SK-N-SH treated with all-trans-retinoic acid at 6 μM for 48 hours (cell line): ENCODE measurements at regions not wholly inside any gene's neighbourhood (a gene's known extent, or its start where the extent isn't known, plus 50 kb on each side); places are given as distances from the start of the nearest gene placed in this dataset.

ENCODE experiments used
- ATAC-seq: fragments of 200-7000 bp; cut with Tn5 transposase; 3 replicates; pipeline ENCODE4 v1.9.1; 2020; ENCODE audit warnings: mild to moderate bottlenecking, moderate library complexity
- ARNTL ChIP-seq: fragments of 450-650 bp; formaldehyde crosslinking; IDR thresholded peaks from 2 replicates; pipeline ENCODE4 v1.5.0; 2020; ENCODE audit warnings: low read depth, mild to moderate bottlenecking, moderate library complexity, borderline replicate concordance
- BACH2 ChIP-seq: fragments of 250-450 bp; sonication (Bioruptor Pico); IDR thresholded peaks from 2 replicates; pipeline ENCODE4 v1.9.0; 2021; ENCODE audit warnings: mild to moderate bottlenecking, borderline replicate concordance
- CREB5 ChIP-seq: fragments of 250-450 bp; sonication (Bioruptor Pico); IDR thresholded peaks from 2 replicates; pipeline ENCODE4 v1.5.1; 2020; ENCODE audit warnings: low read depth, mild to moderate bottlenecking, moderate library complexity
- CSDC2 ChIP-seq: fragments of 250-450 bp; sonication (Bioruptor Pico); IDR thresholded peaks from 2 replicates; pipeline ENCODE4 v1.5.0; 2020; ENCODE audit warnings: mild to moderate bottlenecking, moderate library complexity
- CSRNP3 ChIP-seq: fragments of 250-450 bp; sonication (Bioruptor Pico); IDR thresholded peaks from 2 replicates; pipeline ENCODE4 v1.5.1; 2021; ENCODE audit warnings: mild to moderate bottlenecking, moderate library complexity
- ESRRG ChIP-seq: fragments of 250-450 bp; sonication (Bioruptor Pico); IDR thresholded peaks from 2 replicates; pipeline ENCODE4 v1.6.1; 2021; ENCODE audit warnings: mild to moderate bottlenecking
- GLIS3 ChIP-seq: fragments of 250-450 bp; sonication (Bioruptor Pico); IDR thresholded peaks from 2 replicates; pipeline ENCODE4 v1.5.0; 2020; ENCODE audit warnings: mild to moderate bottlenecking, moderate library complexity
- ISL1 ChIP-seq: fragments of 250-450 bp; sonication (Bioruptor Pico); IDR thresholded peaks from 2 replicates; pipeline ENCODE4 v2.1.2; 2022; ENCODE audit warnings: mild to moderate bottlenecking, moderate library complexity
- OSR1 ChIP-seq: fragments of 250-450 bp; sonication (Bioruptor Pico); IDR thresholded peaks from 2 replicates; pipeline ENCODE4 v1.8.0; 2022; ENCODE audit warnings: moderate library complexity, mild to moderate bottlenecking, inconsistent platforms
- PATZ1 ChIP-seq: fragments of 250-450 bp; sonication (Bioruptor Pico); IDR thresholded peaks from 2 replicates; pipeline ENCODE4 v1.8.0; 2020; ENCODE audit warnings: mild to moderate bottlenecking, moderate library complexity, borderline replicate concordance
- POU6F1 ChIP-seq: fragments of 250-450 bp; sonication (Bioruptor Pico); IDR thresholded peaks from 2 replicates; pipeline ENCODE4 v1.8.0; 2021; ENCODE audit warnings: low read depth, mild to moderate bottlenecking, moderate library complexity, borderline replicate concordance
- PPARA ChIP-seq: fragments of 250-450 bp; sonication (Bioruptor Pico); IDR thresholded peaks from 2 replicates; pipeline ENCODE4 v1.5.0; 2020; ENCODE audit warnings: mild to moderate bottlenecking, borderline replicate concordance
- RARB ChIP-seq: fragments of 250-450 bp; sonication (Bioruptor Pico); IDR thresholded peaks from 2 replicates; pipeline ENCODE4 v1.8.0; 2021; ENCODE audit warnings: mild to moderate bottlenecking, moderate library complexity
- SNAI2 ChIP-seq: fragments of 250-450 bp; sonication (Bioruptor Pico); IDR thresholded peaks from 2 replicates; pipeline ENCODE4 v1.5.0; 2020; ENCODE audit warnings: mild to moderate bottlenecking, moderate library complexity
- TOX ChIP-seq: fragments of 250-450 bp; sonication (Bioruptor Pico); IDR thresholded peaks from 2 replicates; pipeline ENCODE4 v1.8.0; 2021; ENCODE audit warnings: mild to moderate bottlenecking, moderate library complexity, borderline replicate concordance
- TSHZ2 ChIP-seq: fragments of 250-450 bp; sonication (Bioruptor Pico); IDR thresholded peaks from 2 replicates; pipeline ENCODE4 v1.5.0; 2020; ENCODE audit warnings: mild to moderate bottlenecking, moderate library complexity
- ZC3H10 ChIP-seq: fragments of 250-450 bp; sonication (Bioruptor Pico); IDR thresholded peaks from 2 replicates; pipeline ENCODE4 v1.5.1; 2021; ENCODE audit warnings: mild to moderate bottlenecking, moderate library complexity
- ZFP3 ChIP-seq: fragments of 250-450 bp; sonication (Bioruptor Pico); IDR thresholded peaks from 2 replicates; pipeline ENCODE4 v1.5.0; 2020; ENCODE audit warnings: mild to moderate bottlenecking, moderate library complexity
- ZFP30 ChIP-seq: fragments of 450-650 bp; formaldehyde crosslinking; IDR thresholded peaks from 2 replicates; pipeline ENCODE4 v1.5.0; 2022; ENCODE audit warnings: mild to moderate bottlenecking, moderate library complexity
- ZNF565 ChIP-seq: fragments of 450-650 bp; formaldehyde crosslinking; conservative IDR thresholded peaks from 2 replicates; pipeline ENCODE4 v1.5.0; 2020; ENCODE audit warnings: low read depth, mild to moderate bottlenecking, moderate library complexity
- ZNF70 ChIP-seq: fragments of 450-650 bp; formaldehyde crosslinking; IDR thresholded peaks from 2 replicates; pipeline ENCODE4 v1.5.0; 2020; ENCODE audit warnings: mild to moderate bottlenecking, moderate library complexity
- ZNF8 ChIP-seq: fragments of 450-650 bp; formaldehyde crosslinking; IDR thresholded peaks from 2 replicates; pipeline ENCODE4 v1.5.0; 2020; ENCODE audit warnings: mild to moderate bottlenecking, moderate library complexity

GRCh38 chr10:83736008-83736407 lies 403.3 kb upstream of the GHITM start:
- no peak for ATAC-seq
- TF ChIP-seq GLIS3 = no peak
- no peak for TF ChIP-seq ZFP30
- TF ChIP-seq PATZ1 (CRISPR knock-in tag) = no peak
- no peak for TF ChIP-seq ZNF70 (CRISPR knock-in tag)
- TF ChIP-seq ZNF565 (CRISPR knock-in tag) = no peak
- TF ChIP-seq CREB5 (CRISPR knock-in tag) = no peak
- no peak for TF ChIP-seq TOX (CRISPR knock-in tag)
- no peak for TF ChIP-seq ISL1
- TF ChIP-seq RARB (CRISPR knock-in tag) = no peak
- no peak for TF ChIP-seq CSRNP3 (CRISPR knock-in tag)
- no peak for TF ChIP-seq TSHZ2 (CRISPR knock-in tag)
- TF ChIP-seq ZC3H10 (CRISPR knock-in tag) = no peak
- no peak for TF ChIP-seq PPARA (CRISPR knock-in tag)
- TF ChIP-seq SNAI2 (CRISPR knock-in tag) = no peak
- no peak for TF ChIP-seq POU6F1 (CRISPR knock-in tag)
- TF ChIP-seq CSDC2 (CRISPR knock-in tag) = no peak
- no peak for TF ChIP-seq ZFP3 (CRISPR knock-in tag)
- TF ChIP-seq ESRRG = no peak

- no peak for ATAC-seq
- TF ChIP-seq PATZ1 (CRISPR knock-in tag) (no peak), BACH2 (CRISPR knock-in tag) (no peak), OSR1 (CRISPR knock-in tag) (no peak), PPARA (CRISPR knock-in tag) (no peak), ZNF8 (CRISPR knock-in tag) (no peak), SNAI2 (CRISPR knock-in tag) (no peak), ARNTL (CRISPR knock-in tag) (no peak)
Measured at GRCh38 chr10:83750604-83751003, 388.7 kb upstream of the GHITM start.
